ENCODE measurements at regions not wholly inside any gene's neighbourhood (a gene's known extent, or its start where the extent isn't known, plus 50 kb on each side); places are given as distances from the start of the nearest gene placed in this dataset.

GRCh38 chr20:34179637-34180360, 61.4 kb upstream of the ASIP start:
- H3K4me2 ChIP-seq = no peak overlapping the region
- no peak overlapping the region for H2AFZ ChIP-seq (ENCODE audit: low read depth)
- no peak overlapping the region for H3K27ac ChIP-seq
- no peaks in the 10 kb centered on the region for H3K36me3 ChIP-seq (ENCODE audit: insufficient read depth)
- no peak overlapping the region for H3K4me3 ChIP-seq (IDR thresholded peaks at IDR 0.05; ENCODE audit: insufficient read depth, low read depth, low read length)
- H3K79me2 ChIP-seq (ENCODE audit: insufficient read depth, low read depth) = no peaks in the 10 kb centered on the region
- H3K9ac ChIP-seq = no peak overlapping the region
- no peaks in the 10 kb centered on the region for H3K27me3 ChIP-seq (ENCODE audit: insufficient read depth, low read depth)
- H3K4me1 ChIP-seq (ENCODE audit: low read depth, poor library complexity, severe bottlenecking) = no peaks in the 10 kb centered on the region
- no peaks in the 10 kb centered on the region for H4K20me1 ChIP-seq (ENCODE audit: insufficient read depth)
- no peak for TF ChIP-seq CTCF (conservative IDR thresholded peaks at IDR 0.05; ENCODE audit: low read depth, low read length)

GRCh38 chr20:34180460-34181120, 60.6 kb upstream of the ASIP start:
- no peak for TF ChIP-seq CTCF (conservative IDR thresholded peaks at IDR 0.05; ENCODE audit: low read depth, low read length)
- no peak overlapping the region for H3K4me2 ChIP-seq
- H4K20me1 ChIP-seq (ENCODE audit: insufficient read depth) = no peaks in the 10 kb centered on the region
- H3K27me3 ChIP-seq (ENCODE audit: insufficient read depth, low read depth) = no peaks in the 10 kb centered on the region
- no peak overlapping the region for H2AFZ ChIP-seq (ENCODE audit: low read depth)
- H3K79me2 ChIP-seq (ENCODE audit: insufficient read depth, low read depth) = no peaks in the 10 kb centered on the region
- no peak overlapping the region for H3K27ac ChIP-seq
- no peaks in the 10 kb centered on the region for H3K36me3 ChIP-seq (ENCODE audit: insufficient read depth)
- H3K9ac ChIP-seq = no peak overlapping the region
- no peak overlapping the region for H3K4me3 ChIP-seq (IDR thresholded peaks at IDR 0.05; ENCODE audit: insufficient read depth, low read depth, low read length)
- H3K4me1 ChIP-seq (ENCODE audit: low read depth, poor library complexity, severe bottlenecking) = no peaks in the 10 kb centered on the region

GRCh38 chr20:34181484-34181883, 59.7 kb upstream of the ASIP start:
- TF ChIP-seq CTCF (conservative IDR thresholded peaks at IDR 0.05; ENCODE audit: low read depth, low read length) = no peak
- Histone ChIP-seq H3K36me3 (ENCODE audit: insufficient read depth) (no peaks in the 10 kb centered on the region), H2AFZ (ENCODE audit: low read depth) (no peak overlapping the region), H3K4me1 (ENCODE audit: low read depth, poor library complexity, severe bottlenecking) (no peaks in the 10 kb centered on the region), H3K27ac (no peak overlapping the region), H3K4me2 (no peak overlapping the region), H3K27me3 (ENCODE audit: insufficient read depth, low read depth) (no peaks in the 10 kb centered on the region), H4K20me1 (ENCODE audit: insufficient read depth) (no peaks in the 10 kb centered on the region), H3K79me2 (ENCODE audit: insufficient read depth, low read depth) (no peaks in the 10 kb centered on the region), H3K4me3 (IDR thresholded peaks at IDR 0.05; ENCODE audit: insufficient read depth, low read depth, low read length) (no peak overlapping the region), H3K9ac (no peak overlapping the region)

- no peak overlapping the region for H3K9ac ChIP-seq
- H3K4me2 ChIP-seq = no peak overlapping the region
- no peak for TF ChIP-seq CTCF (conservative IDR thresholded peaks at IDR 0.05; ENCODE audit: low read depth, low read length)
- no peaks in the 10 kb centered on the region for H3K27me3 ChIP-seq (ENCODE audit: insufficient read depth, low read depth)
- no peaks in the 10 kb centered on the region for H3K79me2 ChIP-seq (ENCODE audit: insufficient read depth, low read depth)
- no peak overlapping the region for H3K27ac ChIP-seq
- no peaks in the 10 kb centered on the region for H3K36me3 ChIP-seq (ENCODE audit: insufficient read depth)
- H3K4me3 ChIP-seq (IDR thresholded peaks at IDR 0.05; ENCODE audit: insufficient read depth, low read depth, low read length) = no peak overlapping the region
- no peaks in the 10 kb centered on the region for H4K20me1 ChIP-seq (ENCODE audit: insufficient read depth)
- H2AFZ ChIP-seq (ENCODE audit: low read depth) = no peak overlapping the region
- no peaks in the 10 kb centered on the region for H3K4me1 ChIP-seq (ENCODE audit: low read depth, poor library complexity, severe bottlenecking)
Measured at GRCh38 chr20:34185766-34186620, 55.2 kb upstream of the ASIP start.
